HUES64 (cell line): ENCODE measurements at regions not wholly inside any gene's neighbourhood (a gene's known extent, or its start where the extent isn't known, plus 50 kb on each side); places are given as distances from the start of the nearest gene placed in this dataset.

Experiments used
- H3K27ac ChIP-seq: 2 replicates; pipeline ENCODE4 v1.7.0; 2013; ENCODE audit warnings: low read depth, low read length, inconsistent platforms
- H3K27me3 ChIP-seq: 2 replicates; pipeline ENCODE4 v1.6.1; 2013; ENCODE audit warnings: mild to moderate bottlenecking, low read length; ENCODE audit not compliant: insufficient read depth
- H3K36me3 ChIP-seq: 2 replicates; pipeline ENCODE4 v1.6.1; 2013; ENCODE audit warnings: mild to moderate bottlenecking, low read length; ENCODE audit not compliant: insufficient read depth
- H3K4me1 ChIP-seq: 2 replicates; pipeline ENCODE4 v1.6.1; 2013; ENCODE audit warnings: mild to moderate bottlenecking, low read length, moderate library complexity; ENCODE audit not compliant: insufficient read depth
- H3K4me3 ChIP-seq: 2 replicates; pipeline ENCODE4 v1.5.1; 2013; ENCODE audit warnings: mild to moderate bottlenecking, low read length, moderate library complexity
- H3K9ac ChIP-seq: 2 replicates; pipeline ENCODE4 v1.6.1; 2013; ENCODE audit warnings: mild to moderate bottlenecking, low read depth, low read length
- H3K9me3 ChIP-seq: 2 replicates; pipeline ENCODE4 v1.6.1; 2013; ENCODE audit warnings: low read depth, low read length; ENCODE audit not compliant: insufficient read depth
- WGBS: fragments of 150-250, 120-280 bp; methylation state at CpG from one replicate; pipeline ENCODE4 v1.1.7; 2013; ENCODE audit warnings: missing lambda C conversion rate; 5-methylcytosine and 5-hydroxymethylcytosine counted together

- no peaks in the 10 kb centered on the region for H3K9me3 ChIP-seq
- H3K27me3 ChIP-seq = no peaks in the 10 kb centered on the region
- no peak overlapping the region for H3K27ac ChIP-seq
- H3K4me1 ChIP-seq = no peaks in the 10 kb centered on the region; the same call in 1 of the 2 replicates
- 96% methylated on average over 6 of the region's 6 CpGs for WGBS
- H3K36me3 ChIP-seq = no peaks in the 10 kb centered on the region
- no peak overlapping the region for H3K9ac ChIP-seq
- no peak overlapping the region for H3K4me3 ChIP-seq
Observed at GRCh38 chr5:126359884-126360283, 63.3 kb upstream of the GRAMD2B start.

- H3K36me3 ChIP-seq = no peaks in the 10 kb centered on the region
- no peak overlapping the region for H3K27ac ChIP-seq
- WGBS = 91% methylated on average over 1 of the region's 1 CpG
- H3K4me1 ChIP-seq = no peaks in the 10 kb centered on the region; the same call in 1 of the 2 replicates
- no peak overlapping the region for H3K4me3 ChIP-seq
- no peaks in the 10 kb centered on the region for H3K27me3 ChIP-seq
- no peak overlapping the region for H3K9ac ChIP-seq
- H3K9me3 ChIP-seq = no peaks in the 10 kb centered on the region
Observed at GRCh38 chr5:126360467-126360866, 62.7 kb upstream of the GRAMD2B start.

- Histone ChIP-seq H3K27ac (no peak overlapping the region), H3K4me3 (no peak overlapping the region), H3K9ac (no peak overlapping the region), H3K27me3 (no peaks in the 10 kb centered on the region), H3K9me3 (no peaks in the 10 kb centered on the region), H3K4me1 (peaks cover 8% of the 10 kb centered on the region), H3K36me3 (no peaks in the 10 kb centered on the region)
- WGBS = no CpG with 5 or more reads among the region's 1 CpG
Observed at GRCh38 chr5:126363658-126364057, 59.6 kb upstream of the GRAMD2B start.

DNA sequence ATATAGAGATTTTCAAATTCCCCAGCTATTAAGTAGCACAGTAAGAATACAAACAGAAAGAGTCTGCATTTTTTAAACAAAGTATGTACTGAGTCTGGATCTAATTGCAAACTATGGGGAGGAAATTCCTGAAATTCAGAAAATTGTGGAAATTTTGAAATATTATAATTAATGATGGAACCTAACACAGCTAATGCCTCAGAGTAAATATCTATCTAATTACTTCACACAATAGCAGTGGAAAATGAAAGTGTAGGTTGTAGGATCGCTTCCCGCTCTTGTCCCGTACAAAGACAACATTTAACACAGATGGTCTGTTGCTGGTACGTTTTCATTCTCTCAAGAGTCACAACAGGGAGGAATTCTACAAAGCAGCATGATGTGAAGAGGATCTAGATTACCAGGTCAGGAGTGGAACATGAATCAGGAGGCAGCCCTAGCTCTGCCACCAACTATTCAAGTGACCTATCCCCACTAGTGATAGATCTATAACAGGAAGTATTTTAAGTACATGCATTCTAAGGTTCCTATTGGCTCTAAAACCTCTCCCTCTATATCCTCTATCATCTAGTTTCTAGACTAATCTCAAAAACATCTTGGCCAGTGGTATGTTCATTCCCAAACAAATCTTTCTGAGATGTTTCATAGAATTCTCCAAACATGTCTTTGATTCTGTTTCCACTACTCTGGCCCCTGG is 58.9 kb upstream of the GRAMD2B start:
- no peak overlapping the region for H3K9ac ChIP-seq
- H3K27me3 ChIP-seq = no peaks in the 10 kb centered on the region
- no peak overlapping the region for H3K4me3 ChIP-seq
- WGBS = 92% methylated on average over 4 of the region's 4 CpGs
- H3K27ac ChIP-seq = no peak overlapping the region
- peaks cover 15% of the 10 kb centered on the region for H3K4me1 ChIP-seq
- H3K9me3 ChIP-seq = no peaks in the 10 kb centered on the region
- H3K36me3 ChIP-seq = no peaks in the 10 kb centered on the region

- Histone ChIP-seq H3K36me3 (no peaks in the 10 kb centered on the region), H3K4me1 (peaks cover 27% of the 10 kb centered on the region), H3K4me3 (no peak overlapping the region), H3K27ac (no peak overlapping the region), H3K9me3 (no peaks in the 10 kb centered on the region), H3K27me3 (no peaks in the 10 kb centered on the region), H3K9ac (no peak overlapping the region)
- 95% methylated on average over 5 of the region's 5 CpGs for WGBS
Observed at GRCh38 chr5:126365446-126366198, 57.6 kb upstream of the GRAMD2B start.

- Histone ChIP-seq H3K36me3 (no peaks in the 10 kb centered on the region), H3K9me3 (no peaks in the 10 kb centered on the region), H3K9ac (no peak overlapping the region), H3K27ac (no peak overlapping the region), H3K4me3 (no peak overlapping the region), H3K27me3 (no peaks in the 10 kb centered on the region), H3K4me1 (peaks cover 33% of the 10 kb centered on the region)
- 82% methylated on average over 1 of the region's 1 CpG for WGBS
Observed at GRCh38 chr5:126366199-126366560, 57.0 kb upstream of the GRAMD2B start.

DNA sequence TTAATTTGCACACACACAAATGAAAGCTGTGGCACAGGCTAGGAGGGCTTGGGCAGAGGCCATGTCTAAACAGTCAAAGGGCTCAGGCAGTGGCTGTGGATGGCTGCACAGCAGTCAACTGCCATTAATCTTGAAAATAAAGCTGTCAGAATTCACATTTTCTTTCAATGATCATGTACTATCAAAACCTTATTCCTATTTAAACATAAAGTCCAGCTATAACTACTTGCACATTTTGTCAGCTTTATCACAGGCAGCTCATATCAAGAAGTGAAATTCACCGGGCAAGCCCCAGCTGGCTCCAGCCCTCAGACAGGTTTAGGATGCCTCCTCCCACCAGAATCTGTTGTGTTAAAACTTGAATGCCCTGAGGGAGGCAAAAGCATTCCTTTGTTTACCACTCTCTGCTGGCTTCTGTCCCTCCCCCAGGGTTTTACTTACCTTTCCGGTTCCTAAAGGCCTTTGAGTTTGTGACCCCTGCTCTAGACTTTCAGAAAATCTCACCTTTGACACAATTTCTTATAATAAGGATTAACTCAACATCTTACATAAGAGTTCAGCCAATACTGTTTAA is 54.9 kb upstream of the GRAMD2B start:
- no peaks in the 10 kb centered on the region for H3K36me3 ChIP-seq
- WGBS = 8% methylated on average over 2 of the region's 2 CpGs
- peak overlapping the region; percentile 54 for H3K27ac ChIP-seq
- no peak overlapping the region for H3K9ac ChIP-seq
- peaks cover 50% of the 10 kb centered on the region for H3K4me1 ChIP-seq
- no peaks in the 10 kb centered on the region for H3K9me3 ChIP-seq
- H3K4me3 ChIP-seq = no peak overlapping the region
- no peaks in the 10 kb centered on the region for H3K27me3 ChIP-seq

GRCh38 chr5:126369083-126369482 is 54.1 kb upstream of the GRAMD2B start:
- H3K27ac ChIP-seq = peak overlapping the region; percentile 54; the same call in 1 of the 2 replicates
- no peaks in the 10 kb centered on the region for H3K36me3 ChIP-seq
- no peak overlapping the region for H3K9ac ChIP-seq
- H3K9me3 ChIP-seq = no peaks in the 10 kb centered on the region
- H3K27me3 ChIP-seq = no peaks in the 10 kb centered on the region
- WGBS = 100% methylated on average over 2 of the region's 2 CpGs
- no peak overlapping the region for H3K4me3 ChIP-seq
- peaks cover 54% of the 10 kb centered on the region for H3K4me1 ChIP-seq

GRCh38 chr5:126369995-126370731 is 53.0 kb upstream of the GRAMD2B start:
- Histone ChIP-seq H3K9me3 (no peaks in the 10 kb centered on the region), H3K9ac (0 out of 2 replicates have a peak overlapping the region, but pooled peaks have one; percentile 42), H3K27me3 (no peaks in the 10 kb centered on the region), H3K27ac (peak overlapping the region; percentile 54), H3K4me1 (peaks cover 54% of the 10 kb centered on the region), H3K36me3 (no peaks in the 10 kb centered on the region), H3K4me3 (no peak overlapping the region)
- 63% methylated on average over 6 of the region's 6 CpGs for WGBS

- 91% methylated on average over 12 of the region's 12 CpGs for WGBS
- Histone ChIP-seq H3K27ac (peak overlapping the region; percentile 54), H3K27me3 (no peaks in the 10 kb centered on the region), H3K4me3 (no peak overlapping the region), H3K9ac (no peak overlapping the region), H3K36me3 (no peaks in the 10 kb centered on the region), H3K9me3 (no peaks in the 10 kb centered on the region), H3K4me1 (peaks cover 54% of the 10 kb centered on the region)
Observed at GRCh38 chr5:126370796-126371718, 52.2 kb upstream of the GRAMD2B start.
